HG02642 (cell line): ENCODE measurements at regions not wholly inside any gene's neighbourhood (a gene's known extent, or its start where the extent isn't known, plus 50 kb on each side); places are given as distances from the start of the nearest gene placed in this dataset.

Source experiments
- ATAC-seq: cut with Tn5 transposase; IDR thresholded peaks from one replicate; pipeline ENCODE4 v1.9.1; 2021; ENCODE audit warnings: mild to moderate bottlenecking; ENCODE audit not compliant: unreplicated experiment, poor library complexity

DNA sequence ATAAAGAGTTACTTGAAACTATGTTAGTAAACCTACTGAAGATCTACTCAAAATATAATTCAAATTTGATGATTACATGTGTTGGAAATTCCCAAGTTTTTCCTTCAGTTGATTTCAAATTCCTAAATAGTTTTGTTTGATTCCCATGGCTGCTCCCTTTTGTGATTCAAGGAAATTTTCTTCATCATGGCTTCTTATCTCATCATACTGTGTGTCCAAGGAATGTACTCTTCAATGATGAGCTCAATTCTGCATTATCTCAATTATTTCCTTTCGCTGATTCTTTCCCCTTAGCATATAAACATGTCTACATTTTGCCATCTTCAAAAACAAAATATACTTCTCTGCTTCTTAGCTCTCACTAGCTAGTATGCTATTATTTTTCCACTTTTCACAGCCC lies 460.4 kb upstream of the NAALADL2 start:
- no peak for ATAC-seq

DNA sequence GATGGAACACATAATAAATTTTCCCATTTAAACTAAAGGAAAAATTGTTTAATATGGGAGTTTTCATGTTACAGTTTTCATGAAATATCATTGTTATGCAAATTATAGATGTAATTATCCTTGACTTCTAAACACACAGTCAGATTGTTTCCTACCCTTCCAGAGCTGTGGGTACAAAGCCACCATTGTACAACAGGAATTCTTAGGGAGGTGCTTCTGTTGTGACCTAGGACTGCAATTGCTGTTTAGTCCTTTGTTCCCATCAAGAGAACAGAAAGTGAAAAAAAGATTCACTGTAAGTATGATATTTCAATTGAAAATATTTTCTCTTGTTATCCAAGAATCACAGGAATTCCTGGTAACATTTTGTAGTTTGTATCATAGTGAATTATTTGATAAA lies 455.3 kb upstream of the NAALADL2 start:
- no peak for ATAC-seq

DNA sequence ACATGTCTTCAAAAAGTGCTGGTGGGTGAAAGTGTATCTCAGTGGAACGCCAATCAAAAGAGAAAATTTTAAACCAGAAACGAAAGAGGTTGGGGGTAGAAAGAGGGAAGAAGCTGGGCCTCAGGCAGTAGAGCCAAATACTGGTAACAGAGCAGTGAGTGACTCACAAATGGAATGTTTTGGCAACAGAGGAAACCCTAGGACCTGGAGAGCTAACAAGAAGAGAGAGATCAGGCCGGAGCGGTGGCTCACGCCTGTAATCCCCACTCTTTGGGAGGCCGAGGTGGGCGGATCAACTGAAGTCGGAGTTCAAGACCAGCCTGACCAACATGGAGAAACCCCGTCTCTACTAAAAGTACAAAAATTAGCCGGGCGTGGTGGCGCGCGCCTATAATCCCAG lies 450.8 kb upstream of the NAALADL2 start:
- ATAC-seq: no peak

GRCh38 chr3:174409086-174409743 lies 449.9 kb upstream of the NAALADL2 start:
- ATAC-seq: no peak

- no peak for ATAC-seq
These were observed 445.8 kb upstream of the NAALADL2 start for GRCh38 chr3:174413062-174413912.

DNA sequence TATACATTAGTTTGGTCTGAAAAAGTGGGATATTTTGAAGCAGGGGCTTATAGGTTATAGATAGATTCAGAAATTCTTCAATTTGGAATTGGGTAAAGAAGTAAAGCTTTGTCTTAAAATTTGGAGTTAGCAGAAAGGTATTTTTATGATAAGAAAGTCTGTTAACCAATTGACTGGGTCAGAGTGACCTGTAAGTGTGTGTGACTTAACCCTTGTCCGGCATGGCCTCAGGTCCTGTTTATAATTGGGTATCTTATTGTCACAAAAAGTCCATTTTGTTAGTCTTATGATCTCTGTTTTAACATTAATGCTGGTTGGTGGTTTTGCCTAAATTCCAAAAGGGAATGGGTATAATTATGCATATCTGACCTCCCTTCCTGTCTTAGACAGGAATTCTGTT lies 444.2 kb upstream of the NAALADL2 start:
- no peak for ATAC-seq

DNA sequence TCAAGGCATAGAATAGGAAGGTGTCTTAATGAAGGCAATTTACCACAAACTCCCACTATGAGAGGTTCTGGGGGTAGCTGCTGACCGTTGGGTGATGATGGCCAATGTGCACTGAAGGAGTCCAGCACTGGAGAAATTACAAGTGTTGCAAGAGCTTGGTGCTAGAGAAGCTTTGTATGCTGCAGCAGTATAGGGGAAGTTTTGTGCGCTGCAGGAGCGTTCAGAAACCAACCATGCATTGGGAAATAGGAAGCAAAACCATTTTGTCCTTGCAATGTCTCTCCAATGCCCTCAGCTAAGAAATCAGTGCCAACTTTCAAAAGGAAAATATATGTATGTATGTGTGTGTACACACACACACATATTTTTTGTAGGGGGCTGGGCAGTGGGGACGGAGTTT lies 441.6 kb upstream of the NAALADL2 start:
- ATAC-seq: no peak

- no peak for ATAC-seq
These were observed 439.9 kb upstream of the NAALADL2 start for GRCh38 chr3:174419216-174419615.

DNA sequence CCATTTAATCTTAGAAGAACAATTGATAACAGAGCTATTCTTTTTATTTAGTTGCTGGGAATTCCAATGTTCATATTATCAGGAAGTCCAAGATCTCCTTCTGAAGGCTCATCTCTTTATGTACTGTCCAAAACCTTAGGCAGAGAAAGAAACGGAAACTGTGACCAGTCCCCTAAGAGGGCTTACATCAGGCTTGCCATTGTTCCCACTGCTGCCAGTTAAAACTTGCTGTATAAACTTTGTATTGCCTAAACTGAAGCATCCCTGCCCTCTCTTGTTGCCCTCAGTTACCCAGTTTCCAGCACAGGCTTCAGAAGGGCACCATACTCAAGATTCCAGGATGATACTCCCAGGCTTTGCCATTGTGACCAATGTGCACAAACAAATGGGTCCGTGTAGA lies 435.2 kb upstream of the NAALADL2 start:
- no peak for ATAC-seq

DNA sequence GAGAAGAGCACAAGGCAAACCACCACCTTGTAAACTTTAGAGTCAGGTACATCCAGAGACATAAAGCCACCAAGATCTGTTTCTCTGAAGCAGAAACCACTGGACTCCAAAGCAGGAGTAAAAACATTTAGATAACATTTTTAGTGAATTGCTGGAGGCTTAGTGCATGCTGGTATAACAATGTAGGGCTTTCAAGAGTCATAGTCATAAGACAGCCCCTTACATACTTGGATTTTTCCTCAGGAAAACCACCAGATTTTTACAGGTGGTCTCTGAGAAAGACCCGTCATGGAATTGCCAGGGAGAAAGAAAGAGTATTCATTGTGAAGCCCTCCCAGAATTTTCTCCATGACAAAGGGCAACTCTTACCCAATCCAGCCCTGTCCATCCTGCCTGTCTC lies 434.5 kb upstream of the NAALADL2 start:
- ATAC-seq: no peak

GRCh38 chr3:174425422-174425821 lies 433.7 kb upstream of the NAALADL2 start:
- no peak for ATAC-seq

DNA sequence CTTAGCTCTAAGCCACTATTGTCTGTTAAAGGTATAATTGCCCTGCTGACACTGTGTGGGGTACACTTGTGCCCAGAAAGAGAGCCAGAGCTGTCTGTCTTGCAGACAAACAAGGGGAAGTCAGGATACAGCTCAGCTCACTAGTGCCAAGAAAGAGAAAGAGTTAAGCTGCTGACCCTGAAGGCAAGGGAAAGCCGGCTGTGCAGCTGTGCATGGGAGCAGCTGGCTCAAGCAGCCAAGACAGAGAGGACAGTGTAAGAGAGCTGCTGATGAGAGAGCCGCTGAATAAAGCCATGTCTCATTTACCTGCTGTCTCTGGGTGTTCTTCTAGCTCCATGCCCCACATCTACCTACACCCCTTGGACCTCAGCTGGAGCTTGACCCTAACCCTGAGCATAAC lies 428.1 kb upstream of the NAALADL2 start:
- no peak for ATAC-seq

DNA sequence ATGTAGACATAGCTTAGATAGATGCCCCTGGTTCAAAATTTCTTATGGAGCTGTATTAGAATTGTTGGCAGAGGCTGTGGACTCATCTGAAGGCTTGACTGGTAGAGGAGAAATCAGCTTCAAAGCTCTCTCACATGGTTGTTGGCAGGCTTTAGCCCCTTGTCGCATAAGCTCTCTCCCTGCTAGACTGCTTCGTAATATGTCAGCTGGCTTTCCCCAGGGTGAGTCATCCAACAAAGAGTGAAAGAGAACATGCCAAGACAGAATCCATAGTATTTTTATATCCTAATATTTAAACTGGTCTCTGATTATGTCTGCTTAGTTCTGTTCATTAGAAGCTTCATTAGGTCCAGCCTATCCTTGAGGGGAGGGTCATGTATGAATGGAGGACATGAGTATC lies 427.4 kb upstream of the NAALADL2 start:
- ATAC-seq: no peak

DNA sequence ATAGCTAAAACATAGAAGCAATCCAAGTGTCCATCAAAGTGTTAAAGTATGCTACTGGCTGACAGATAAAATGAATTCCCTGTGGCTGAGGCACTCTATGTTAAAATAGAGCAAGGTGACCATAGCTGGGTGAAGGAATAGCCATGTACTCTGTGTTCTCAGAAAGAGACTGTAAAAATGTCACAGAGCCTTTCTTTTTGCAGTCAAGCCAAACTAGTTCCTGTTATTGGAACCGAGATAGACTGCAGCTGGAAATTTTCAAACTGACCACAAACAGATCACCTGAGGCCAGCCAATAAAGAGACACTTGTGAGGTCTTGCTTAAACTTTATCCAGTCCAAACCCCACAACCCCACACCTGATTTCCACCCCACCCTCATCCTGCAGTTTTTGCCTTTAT lies 422.8 kb upstream of the NAALADL2 start:
- no peak for ATAC-seq

DNA sequence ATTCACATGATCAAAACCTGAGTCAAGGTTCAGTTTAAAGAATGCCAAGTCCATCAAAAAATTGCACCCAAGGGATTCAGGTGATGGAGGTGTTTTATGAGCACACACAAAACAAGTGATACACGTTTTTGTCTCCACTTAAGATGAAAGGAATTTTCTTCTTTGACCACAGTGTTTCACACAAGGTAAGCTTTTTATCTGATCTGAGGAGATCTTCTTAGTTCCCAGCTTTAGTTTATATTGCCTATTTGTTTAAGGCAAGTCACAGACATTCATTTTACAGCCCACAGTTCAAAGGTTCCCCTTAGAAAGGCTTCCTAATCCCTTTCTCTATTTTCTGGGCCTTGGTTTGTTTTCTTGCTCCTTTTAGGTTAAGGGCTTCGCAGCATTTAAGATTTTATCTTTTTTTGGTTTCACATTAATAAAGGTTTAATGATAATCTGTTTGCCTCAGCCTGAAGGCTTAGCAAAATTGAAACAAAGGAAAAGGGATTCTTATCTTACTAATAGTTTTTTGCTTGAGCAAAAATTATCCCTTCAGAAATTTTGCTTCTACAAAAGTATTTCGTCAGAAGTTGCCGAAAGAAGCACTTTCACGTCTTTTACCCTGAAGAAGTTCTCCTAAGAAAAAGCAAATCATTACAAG lies 420.5 kb upstream of the NAALADL2 start:
- no peak for ATAC-seq

- no peak for ATAC-seq
These were observed 419.5 kb upstream of the NAALADL2 start for GRCh38 chr3:174439331-174440252.

DNA sequence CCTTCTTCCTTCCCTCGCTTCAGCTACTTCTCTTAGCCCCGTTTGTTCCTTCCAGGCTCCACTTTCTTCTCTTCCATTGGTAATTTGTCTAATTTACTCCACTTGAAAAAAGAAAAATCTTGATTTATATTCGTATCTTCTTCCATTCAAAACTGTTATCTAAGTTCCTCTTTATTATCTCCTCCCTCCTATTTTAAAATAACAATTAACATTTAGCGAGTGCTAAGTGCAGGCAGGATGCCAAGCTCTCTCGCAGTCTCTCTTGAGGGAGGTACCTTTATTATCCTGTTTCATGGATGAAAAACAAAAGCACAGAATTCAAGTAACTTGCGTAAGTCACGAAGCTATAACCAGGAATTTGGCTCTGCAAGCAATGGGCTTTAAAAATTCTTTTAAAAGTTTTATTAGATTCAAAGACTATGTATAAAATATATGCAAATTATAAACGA lies 418.9 kb upstream of the NAALADL2 start:
- ATAC-seq: no peak

- peak; percentile 82 for ATAC-seq
These were observed 418.2 kb upstream of the NAALADL2 start for GRCh38 chr3:174440741-174441587.

- ATAC-seq: peak; percentile 22
These were observed 417.4 kb upstream of the NAALADL2 start for GRCh38 chr3:174441588-174442301.
